ENCODE measurements at regions not wholly inside any gene's neighbourhood (a gene's known extent, or its start where the extent isn't known, plus 50 kb on each side); places are given as distances from the start of the nearest gene placed in this dataset.
A peak's percentile ranks its signal among the peaks of the same experiment; 100 is the strongest.

- DNase-seq, result peak; percentile 78
These were observed 74.1 kb upstream of the IRF2BP2 start for GRCh38 chr1:234683861-234684632.

- no peak for DNase-seq
These were observed 73.3 kb upstream of the IRF2BP2 start for GRCh38 chr1:234683127-234683860.

DNA sequence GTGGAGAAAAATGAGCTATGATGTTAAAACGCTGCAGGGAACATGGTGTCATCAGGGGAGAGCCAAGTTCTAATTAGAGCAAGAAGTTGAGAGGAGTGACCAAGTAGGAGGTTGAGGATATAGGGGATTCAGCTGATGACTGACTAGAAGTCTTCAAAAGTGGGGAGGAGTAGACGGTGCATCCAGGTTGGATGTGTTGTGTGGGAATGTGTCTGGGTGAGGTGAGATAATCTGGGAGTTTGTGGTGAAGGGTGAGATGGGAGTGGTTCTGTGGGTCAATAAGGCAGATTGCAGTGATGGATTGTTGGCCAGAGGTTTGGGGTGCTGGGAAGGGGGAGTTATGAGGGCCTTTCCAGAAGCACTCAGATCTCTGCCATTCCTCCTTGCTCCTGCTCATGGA, 72.0 kb upstream of the IRF2BP2 start:
- no peak for DNase-seq

GRCh38 chr1:234681065-234681464, 71.1 kb upstream of the IRF2BP2 start:
- DNase-seq, result no peak

GRCh38 chr1:234680331-234680904, 70.4 kb upstream of the IRF2BP2 start:
- DNase-seq, result no peak

DNA sequence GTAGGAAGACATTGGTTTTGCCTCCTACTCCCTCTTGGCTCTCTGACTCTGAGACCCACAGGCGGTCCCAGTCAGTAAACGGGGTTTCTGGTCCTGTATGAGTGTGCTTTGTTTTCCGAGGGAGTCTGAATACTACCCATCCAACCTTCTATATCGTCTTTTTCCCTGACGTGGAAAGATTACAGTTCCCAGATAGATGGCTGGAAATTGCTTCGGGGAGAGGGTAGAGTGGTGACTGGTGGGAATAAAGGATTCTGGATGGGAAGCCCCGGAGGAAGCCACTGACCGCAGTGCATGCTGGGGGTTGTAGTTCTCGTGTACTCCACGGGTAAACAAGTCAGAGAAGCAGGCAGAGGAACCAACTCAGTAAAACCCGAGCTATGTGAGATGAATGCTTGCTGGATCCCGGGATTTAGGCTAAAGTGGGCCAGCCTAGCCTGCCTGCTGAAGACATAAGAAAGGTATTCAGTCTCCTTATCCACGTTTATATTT, 66.2 kb upstream of the IRF2BP2 start:
- peak; percentile 90 for DNase-seq

DNA sequence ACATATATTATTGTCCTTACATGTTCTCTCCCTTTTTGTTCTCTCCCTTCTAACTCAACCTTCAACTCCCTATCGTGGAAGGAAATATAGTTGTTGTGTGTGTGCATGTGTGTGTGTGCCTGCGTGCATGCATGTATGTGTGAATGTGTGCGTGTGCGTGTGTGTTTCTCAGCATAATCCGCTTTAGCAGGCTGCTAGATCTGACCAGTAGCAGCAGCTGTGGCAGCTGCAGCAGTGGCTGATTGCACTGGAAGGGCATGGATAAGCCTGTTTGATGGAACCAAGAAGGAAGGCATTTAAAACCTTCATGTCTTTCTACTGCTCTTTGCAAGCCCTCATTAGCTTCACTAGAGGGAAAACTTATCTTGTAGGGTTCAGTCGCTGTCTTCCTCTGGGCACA, 65.6 kb upstream of the IRF2BP2 start:
- no peak for DNase-seq

DNA sequence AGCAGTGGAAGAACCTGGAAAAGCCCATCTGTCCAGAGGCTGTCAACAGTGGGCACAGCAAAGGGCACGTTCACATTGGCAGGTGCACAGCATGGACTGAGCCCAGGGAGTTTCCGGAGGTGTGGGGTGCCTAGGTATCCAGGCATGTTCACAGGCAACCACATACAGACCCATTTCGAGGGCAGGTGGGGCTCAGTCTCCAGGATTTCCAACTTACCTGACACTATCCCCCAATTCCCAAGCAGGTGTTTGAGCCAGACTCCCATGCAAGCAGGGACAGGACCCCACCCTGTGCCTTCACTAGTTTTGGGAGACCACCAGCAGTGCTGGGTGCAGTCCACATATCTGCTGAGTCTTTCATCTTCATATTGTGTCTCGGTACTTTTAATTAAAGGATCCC, 65.0 kb upstream of the IRF2BP2 start:
- no peak for DNase-seq

DNA sequence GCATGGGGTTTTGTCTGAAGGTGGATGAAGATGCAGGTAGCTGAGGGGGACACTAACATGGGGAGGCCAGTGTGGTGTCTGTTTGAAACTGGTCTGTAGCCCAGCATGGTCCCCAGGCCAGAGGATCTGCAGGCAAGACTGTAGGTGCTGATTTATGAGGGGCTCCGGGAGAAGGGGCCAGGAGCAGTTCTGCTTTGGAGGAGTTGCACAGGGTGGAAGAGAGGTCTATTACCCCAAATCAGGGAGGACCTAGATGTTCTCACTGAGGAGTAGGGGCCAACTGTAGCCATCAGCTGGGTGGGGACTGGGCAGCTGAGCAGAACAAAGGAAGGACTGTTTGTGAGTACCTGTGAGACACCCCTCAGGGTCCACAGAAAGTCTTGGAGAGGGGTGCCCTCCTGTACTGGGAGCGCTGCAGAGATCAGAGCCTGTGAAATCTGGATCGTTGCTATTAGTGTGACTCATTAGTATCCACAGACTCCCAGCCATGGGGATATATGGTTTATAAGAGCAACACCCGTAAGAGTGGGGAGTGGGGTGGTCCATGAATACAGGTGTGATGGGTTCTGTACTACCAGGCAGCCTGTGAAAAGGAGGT, 64.3 kb upstream of the IRF2BP2 start:
- DNase-seq, result no peak

GRCh38 chr1:234672349-234673135, 62.6 kb upstream of the IRF2BP2 start:
- no peak for DNase-seq

DNA sequence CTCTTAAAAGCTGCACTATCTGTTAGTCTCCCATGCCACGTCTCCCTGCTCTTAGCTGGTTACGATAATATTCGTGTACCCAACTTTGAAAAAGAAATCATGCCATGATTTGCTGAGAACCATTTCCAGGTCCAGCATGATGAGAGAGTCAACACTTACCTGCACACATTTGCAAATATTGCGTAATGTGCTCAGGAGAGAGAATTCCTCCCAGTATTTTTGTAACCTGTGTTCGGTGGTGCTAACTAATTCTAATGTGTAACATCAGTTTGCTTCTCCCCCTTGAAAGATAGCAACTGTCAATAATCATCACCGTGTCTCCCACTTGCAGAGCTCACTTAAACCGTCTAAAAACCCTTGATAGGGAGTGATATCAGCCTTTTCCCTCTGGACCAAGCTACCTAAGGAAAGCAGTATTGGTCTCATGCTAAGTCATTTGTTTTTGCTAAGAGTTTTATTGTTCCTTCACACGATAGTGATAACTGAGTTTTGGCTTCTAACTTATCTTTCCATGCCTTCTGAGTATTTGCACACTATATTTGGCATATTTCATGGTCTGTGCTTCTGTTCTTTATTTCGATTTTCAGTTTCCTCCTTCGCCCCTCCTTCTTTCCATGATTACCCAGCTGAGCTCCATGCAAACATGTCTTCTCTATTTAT, 61.1 kb upstream of the IRF2BP2 start:
- DNase-seq, result no peak

GRCh38 chr1:234669499-234669898, 59.5 kb upstream of the IRF2BP2 start:
- DNase-seq, result no peak

- no peak for DNase-seq
These were observed 58.6 kb upstream of the IRF2BP2 start for GRCh38 chr1:234668577-234668955.

GRCh38 chr1:234667600-234668576, 57.9 kb upstream of the IRF2BP2 start:
- no peak for DNase-seq

- DNase-seq, result no peak
These were observed 56.8 kb upstream of the IRF2BP2 start for GRCh38 chr1:234666761-234667160.

DNA sequence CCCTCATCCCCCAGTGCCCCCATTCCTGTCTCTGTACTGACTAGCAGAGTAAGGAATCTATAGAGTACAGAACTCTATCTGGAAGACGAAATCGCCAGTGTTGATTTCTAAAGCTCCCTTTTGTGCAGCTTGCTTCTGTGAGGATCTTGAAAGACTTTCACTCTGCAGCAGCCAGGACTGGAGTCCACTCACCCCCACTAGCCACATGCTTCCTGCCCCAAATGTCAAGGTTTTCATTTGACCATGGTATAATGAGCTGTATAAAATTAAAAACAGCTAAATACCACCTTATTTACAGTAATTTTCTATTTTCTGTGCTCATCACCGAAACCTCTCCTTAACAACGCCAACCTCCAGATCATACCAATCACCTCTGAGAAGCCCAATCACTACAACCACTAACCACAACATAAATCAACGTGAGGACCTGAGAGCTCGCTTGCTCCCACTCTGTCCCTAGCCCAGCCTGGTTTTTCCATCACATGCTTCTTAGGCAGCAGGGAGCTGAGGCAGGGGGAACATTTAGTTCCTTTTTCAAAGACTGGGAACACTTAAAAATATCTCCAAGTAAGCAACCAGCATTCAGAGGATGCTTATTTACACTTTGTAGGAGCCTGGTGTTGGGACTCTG, 56.1 kb upstream of the IRF2BP2 start:
- no peak for DNase-seq

DNA sequence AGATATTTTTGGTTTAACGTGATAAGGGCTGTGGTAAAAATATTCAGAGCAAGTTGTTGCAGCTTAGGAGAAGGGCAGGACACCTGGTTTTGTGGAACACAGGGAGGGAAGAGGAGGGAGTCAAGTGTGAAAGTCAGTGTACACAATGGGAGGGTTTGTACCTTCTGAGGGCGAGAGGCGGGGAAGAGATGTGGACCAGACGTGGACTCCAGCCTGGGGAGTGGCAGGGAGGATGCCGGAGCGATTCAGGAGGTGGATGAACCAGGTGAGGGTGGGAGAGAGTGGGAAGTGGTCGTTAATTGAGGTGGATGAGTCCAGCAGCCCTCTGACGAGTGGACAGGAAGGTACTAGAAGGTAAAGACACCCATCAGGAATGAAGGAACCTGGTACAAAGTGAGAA, 52.2 kb upstream of the IRF2BP2 start:
- no peak for DNase-seq

DNA sequence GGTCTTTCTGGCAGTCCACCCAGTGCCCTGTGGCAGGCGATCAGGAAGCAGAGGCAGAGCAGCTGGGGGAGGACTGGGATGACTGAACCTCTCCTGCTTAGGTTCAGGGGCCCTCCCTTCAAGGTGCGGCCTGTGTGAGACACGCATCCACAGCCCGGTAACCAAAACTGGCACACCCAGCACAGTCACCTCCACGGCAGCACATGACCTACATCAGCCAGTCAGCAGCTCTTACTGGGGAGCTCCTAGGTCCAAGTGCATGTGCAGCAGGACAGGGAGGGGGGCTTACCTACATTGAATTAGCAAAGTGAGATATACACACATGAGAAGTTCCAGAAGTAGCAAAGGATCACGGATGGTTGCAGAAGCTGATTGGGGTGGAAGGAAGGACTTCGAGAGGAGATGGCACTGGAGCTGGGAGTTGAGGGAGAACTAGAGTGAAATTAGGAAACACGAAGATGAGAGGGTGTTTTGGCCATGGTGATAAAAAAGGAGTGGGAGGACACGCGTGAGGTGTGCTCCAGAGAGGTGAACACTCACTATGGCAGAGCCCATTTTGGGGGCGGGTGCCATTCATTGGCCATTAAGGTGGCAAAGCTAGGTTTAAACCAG, 51.4 kb upstream of the IRF2BP2 start:
- no peak for DNase-seq

- no peak for DNase-seq
These were observed 50.7 kb upstream of the IRF2BP2 start for GRCh38 chr1:234660536-234661316.

Measured in islet precursor cell (in vitro differentiated cells).